ENCODE measurements at regions not wholly inside any gene's neighbourhood (a gene's known extent, or its start where the extent isn't known, plus 50 kb on each side); places are given as distances from the start of the nearest gene placed in this dataset.

DNA sequence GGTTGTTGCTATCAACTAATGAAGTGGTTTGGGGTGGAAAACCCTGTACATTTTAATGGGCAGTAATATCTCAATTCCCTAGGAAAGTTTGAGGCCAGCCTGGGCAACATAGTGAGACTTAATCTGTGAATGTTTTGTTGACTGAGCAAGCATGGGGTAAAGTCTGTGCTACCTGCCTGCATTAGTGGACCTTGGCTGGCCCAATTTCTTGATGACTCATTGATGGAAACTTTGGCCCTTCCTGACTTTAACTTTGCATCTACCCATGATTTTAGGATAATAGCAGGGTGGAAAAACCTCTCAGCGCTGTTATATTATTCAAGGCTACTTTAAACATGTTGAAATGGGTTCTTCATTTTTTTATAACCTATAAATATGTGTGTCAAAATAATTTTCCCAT lies 389.4 kb upstream of the RORB start:
- TF ChIP-seq, protein P1, sequence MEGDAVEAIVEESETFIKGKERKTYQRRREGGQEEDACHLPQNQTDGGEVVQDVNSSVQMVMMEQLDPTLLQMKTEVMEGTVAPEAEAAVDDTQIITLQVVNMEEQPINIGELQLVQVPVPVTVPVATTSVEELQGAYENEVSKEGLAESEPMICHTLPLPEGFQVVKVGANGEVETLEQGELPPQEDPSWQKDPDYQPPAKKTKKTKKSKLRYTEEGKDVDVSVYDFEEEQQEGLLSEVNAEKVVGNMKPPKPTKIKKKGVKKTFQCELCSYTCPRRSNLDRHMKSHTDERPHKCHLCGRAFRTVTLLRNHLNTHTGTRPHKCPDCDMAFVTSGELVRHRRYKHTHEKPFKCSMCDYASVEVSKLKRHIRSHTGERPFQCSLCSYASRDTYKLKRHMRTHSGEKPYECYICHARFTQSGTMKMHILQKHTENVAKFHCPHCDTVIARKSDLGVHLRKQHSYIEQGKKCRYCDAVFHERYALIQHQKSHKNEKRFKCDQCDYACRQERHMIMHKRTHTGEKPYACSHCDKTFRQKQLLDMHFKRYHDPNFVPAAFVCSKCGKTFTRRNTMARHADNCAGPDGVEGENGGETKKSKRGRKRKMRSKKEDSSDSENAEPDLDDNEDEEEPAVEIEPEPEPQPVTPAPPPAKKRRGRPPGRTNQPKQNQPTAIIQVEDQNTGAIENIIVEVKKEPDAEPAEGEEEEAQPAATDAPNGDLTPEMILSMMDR (IDR thresholded peaks at IDR 0.05; ENCODE audit: control extremely low read depth, extremely low read depth, low read depth, missing control alignments) = no peak
- DNase-seq (ENCODE audit: extremely low spot score) = no peak
- POLR2A ChIA-PET = no interaction called here
- CTCF ChIA-PET = interaction anchor here (0.9 to 1.0 kb wide), 2 partner anchors 13 to 29 kb away, joined by 3 read pairs; no protein-coding TSS in a partner anchor

DNA sequence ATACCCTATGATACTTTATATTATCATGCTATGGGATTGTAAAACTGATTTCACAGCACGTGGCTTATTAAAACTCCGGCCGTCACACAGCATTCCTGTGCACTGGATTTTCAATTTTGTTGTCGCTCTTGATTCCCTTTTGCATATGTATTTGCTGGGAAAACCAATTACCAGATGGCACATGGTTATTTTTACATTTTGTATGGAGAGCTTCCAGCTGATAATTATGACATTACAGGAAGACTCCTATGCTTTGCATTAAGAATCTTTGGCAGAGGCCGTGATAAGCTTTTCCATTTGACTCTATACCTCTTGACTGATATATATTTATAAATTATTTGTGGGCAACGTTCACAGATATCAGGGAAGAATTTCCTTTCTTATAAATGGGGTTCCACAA lies 381.2 kb upstream of the RORB start:
- POLR2A ChIA-PET = no interaction called here
- CTCF ChIA-PET = interaction anchor here (1.7 kb wide), 1 partner anchor 14 kb away, joined by 7 read pairs; no protein-coding TSS in a partner anchor
- TF ChIP-seq, protein P1 (IDR thresholded peaks at IDR 0.05; ENCODE audit: control extremely low read depth, extremely low read depth, low read depth, missing control alignments) = no peak
- no peak for DNase-seq (ENCODE audit: extremely low spot score)

DNA sequence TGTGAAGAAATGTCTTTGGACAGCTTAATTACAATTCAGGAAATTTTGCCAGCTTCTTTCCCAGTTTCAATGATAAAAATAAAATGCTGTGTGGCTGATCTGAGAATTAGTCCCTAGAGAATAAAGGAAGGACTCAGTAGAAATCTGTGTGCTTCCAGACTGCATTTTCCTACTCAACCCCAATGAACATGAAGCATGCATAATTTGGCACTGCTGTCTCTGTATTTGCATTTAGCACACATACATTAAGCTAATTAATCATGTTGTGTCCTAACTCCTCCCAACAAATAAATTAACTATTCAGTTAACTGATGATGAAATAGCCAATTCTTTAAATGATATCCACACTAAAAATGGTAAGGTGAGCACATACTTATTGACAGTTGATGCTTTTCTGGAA lies 380.0 kb upstream of the RORB start:
- DNase-seq (ENCODE audit: extremely low spot score) = no peak
- POLR2A ChIA-PET = no interaction called here
- CTCF ChIA-PET = interaction anchor here (1.7 kb wide), 1 partner anchor 15 kb away, joined by 7 read pairs; no protein-coding TSS in a partner anchor
- TF ChIP-seq, protein P1 (IDR thresholded peaks at IDR 0.05; ENCODE audit: control extremely low read depth, extremely low read depth, low read depth, missing control alignments) = no peak

DNA sequence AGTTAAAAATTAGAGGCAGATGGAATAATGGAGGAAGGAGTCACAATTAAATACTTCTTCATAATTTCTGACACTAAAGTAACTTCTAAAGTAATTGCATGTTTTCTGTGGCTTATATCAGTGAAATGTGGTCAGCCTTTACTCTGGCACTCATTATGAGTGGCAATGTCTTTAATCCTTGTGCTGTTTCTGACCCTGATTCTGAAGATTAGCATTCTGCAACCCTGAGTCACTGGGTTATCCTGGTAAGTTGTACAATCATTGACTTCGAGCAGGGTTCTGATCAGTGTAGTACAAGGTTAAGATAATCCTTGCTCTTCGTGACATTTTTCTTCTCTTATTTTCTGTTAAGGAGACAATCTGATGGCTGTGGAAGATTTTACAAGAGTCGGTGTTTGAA lies 379.4 kb upstream of the RORB start:
- CTCF ChIA-PET = no interaction called here
- no peak for DNase-seq (ENCODE audit: extremely low spot score)
- TF ChIP-seq, protein P1 (IDR thresholded peaks at IDR 0.05; ENCODE audit: control extremely low read depth, extremely low read depth, low read depth, missing control alignments) = no peak
- POLR2A ChIA-PET = no interaction called here

DNA sequence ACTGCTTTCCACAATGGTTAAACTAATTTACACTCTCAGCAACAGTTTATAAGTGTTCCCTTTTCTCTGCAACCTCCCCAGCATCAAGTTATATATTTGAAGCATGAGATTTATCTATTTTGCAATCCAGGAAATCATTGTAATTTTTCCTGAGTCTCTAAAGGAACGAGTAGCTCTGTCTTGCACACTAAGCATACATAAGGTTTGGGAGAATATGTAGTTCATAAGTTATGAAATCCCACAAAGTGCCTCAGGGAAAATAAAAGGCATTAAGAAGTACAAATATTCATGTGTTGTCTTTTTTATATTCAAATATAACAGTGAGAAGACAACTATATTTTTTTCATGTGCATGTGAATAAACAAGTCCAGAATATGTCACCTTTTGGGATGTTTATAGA lies 377.1 kb upstream of the RORB start:
- CTCF ChIA-PET = interaction anchor here (1.2 kb wide), 1 partner anchor 12 kb away, joined by 3 read pairs; no protein-coding TSS in a partner anchor
- DNase-seq (ENCODE audit: extremely low spot score) = no peak
- TF ChIP-seq, protein P1 (IDR thresholded peaks at IDR 0.05; ENCODE audit: control extremely low read depth, extremely low read depth, low read depth, missing control alignments) = no peak
- POLR2A ChIA-PET = no interaction called here

DNA sequence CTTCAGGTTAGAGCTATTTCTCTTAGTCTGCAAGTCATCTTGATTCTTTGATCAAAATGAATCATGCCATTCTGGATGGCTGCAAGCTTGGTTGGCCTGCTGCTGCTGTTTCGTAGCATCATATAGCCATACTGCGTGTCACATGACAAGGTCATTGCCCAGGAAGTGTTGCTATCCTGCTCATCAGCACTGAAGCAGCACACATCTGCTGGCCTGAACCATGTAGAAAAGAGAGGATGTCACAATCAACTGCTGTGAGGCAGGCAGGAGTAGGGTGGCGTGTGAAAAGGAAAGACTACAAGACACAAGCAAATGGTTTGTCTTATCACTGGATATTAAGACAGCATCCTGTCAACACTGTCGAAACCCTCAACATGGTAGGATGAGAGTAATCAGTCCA lies 376.7 kb upstream of the RORB start:
- no peak for DNase-seq (ENCODE audit: extremely low spot score)
- CTCF ChIA-PET = interaction anchor here (1.2 kb wide), 1 partner anchor 12 kb away, joined by 3 read pairs; no protein-coding TSS in a partner anchor
- TF ChIP-seq, protein P1 (IDR thresholded peaks at IDR 0.05; ENCODE audit: control extremely low read depth, extremely low read depth, low read depth, missing control alignments) = no peak
- POLR2A ChIA-PET = no interaction called here

DNA sequence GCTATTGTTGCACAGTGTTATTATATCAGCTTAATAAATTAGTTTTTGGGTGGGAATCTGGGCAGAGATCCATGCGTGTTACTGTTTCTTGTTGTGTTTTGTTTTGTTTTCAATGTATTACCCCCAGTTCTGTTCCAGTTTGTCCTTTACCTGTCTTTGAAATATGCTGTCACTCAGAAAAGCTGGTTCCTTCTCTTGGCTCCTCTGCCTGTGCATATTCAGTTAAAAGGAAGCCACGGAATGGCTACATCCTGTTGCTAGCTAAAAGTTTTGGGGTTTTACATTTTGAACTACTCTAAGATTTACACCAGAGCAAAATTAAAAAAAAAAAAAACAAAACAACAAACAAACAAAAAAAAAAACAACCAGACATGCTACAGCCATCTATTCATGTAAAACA lies 374.9 kb upstream of the RORB start:
- TF ChIP-seq, protein P1 (IDR thresholded peaks at IDR 0.05; ENCODE audit: control extremely low read depth, extremely low read depth, low read depth, missing control alignments) = no peak
- ChIA-PET CTCF (no interaction called here), POLR2A (no interaction called here)
- no peak for DNase-seq (ENCODE audit: extremely low spot score)
